ENCODE measurements at regions not wholly inside any gene's neighbourhood (a gene's known extent, or its start where the extent isn't known, plus 50 kb on each side); places are given as distances from the start of the nearest gene placed in this dataset.

GRCh38 chr14:96961895-96962294, 164.7 kb downstream of the VRK1 start:
- H3K27me3 Mint-ChIP-seq: no peaks in the 10 kb centered on the region
- peaks cover 4% of the 10 kb centered on the region for H3K36me3 Mint-ChIP-seq
- peak overlapping the region in 3 of 4 donors; percentile 15 to 82 (median 67) for H3K4me3 Mint-ChIP-seq
- H3K9me3 Mint-ChIP-seq: peaks cover 3 to 13% (median 12%) of the 10 kb centered on the region in 3 donors
- peak overlapping the region; percentile 31 to 86 (median 78) for H3K27ac Mint-ChIP-seq
- H3K4me1 Mint-ChIP-seq: peaks cover 25 to 34% (median 32%) of the 10 kb centered on the region in 3 donors

GRCh38 chr14:96962337-96962736, 165.2 kb downstream of the VRK1 start:
- Mint-ChIP-seq H3K27me3 (no peaks in the 10 kb centered on the region), H3K4me1 (peaks cover 26 to 34% (median 30%) of the 10 kb centered on the region in 3 donors)

GRCh38 chr14:96964726-96965415, 167.7 kb downstream of the VRK1 start:
- Mint-ChIP-seq H3K27me3 (no peaks in the 10 kb centered on the region), H3K9me3 (peaks cover 0 to 13% (median 12%) of the 10 kb centered on the region in 3 donors), H3K4me1 (peaks cover 26 to 34% (median 30%) of the 10 kb centered on the region in 3 donors), H3K4me3 (no peak overlapping the region), H3K36me3 (peaks cover 4% of the 10 kb centered on the region), H3K27ac (peak overlapping the region in 1 of 3 donors; percentile 92)

More at GRCh38 chr14:96962337-96962736, 165.2 kb downstream of the VRK1 start:
- H3K27ac Mint-ChIP-seq: peak overlapping the region; percentile 31 to 86 (median 78)
- peak overlapping the region; percentile 15 to 82 (median 44) for H3K4me3 Mint-ChIP-seq
- H3K9me3 Mint-ChIP-seq: peaks cover 0 to 13% (median 12%) of the 10 kb centered on the region in 3 donors
- H3K36me3 Mint-ChIP-seq: peaks cover 4% of the 10 kb centered on the region

DNA sequence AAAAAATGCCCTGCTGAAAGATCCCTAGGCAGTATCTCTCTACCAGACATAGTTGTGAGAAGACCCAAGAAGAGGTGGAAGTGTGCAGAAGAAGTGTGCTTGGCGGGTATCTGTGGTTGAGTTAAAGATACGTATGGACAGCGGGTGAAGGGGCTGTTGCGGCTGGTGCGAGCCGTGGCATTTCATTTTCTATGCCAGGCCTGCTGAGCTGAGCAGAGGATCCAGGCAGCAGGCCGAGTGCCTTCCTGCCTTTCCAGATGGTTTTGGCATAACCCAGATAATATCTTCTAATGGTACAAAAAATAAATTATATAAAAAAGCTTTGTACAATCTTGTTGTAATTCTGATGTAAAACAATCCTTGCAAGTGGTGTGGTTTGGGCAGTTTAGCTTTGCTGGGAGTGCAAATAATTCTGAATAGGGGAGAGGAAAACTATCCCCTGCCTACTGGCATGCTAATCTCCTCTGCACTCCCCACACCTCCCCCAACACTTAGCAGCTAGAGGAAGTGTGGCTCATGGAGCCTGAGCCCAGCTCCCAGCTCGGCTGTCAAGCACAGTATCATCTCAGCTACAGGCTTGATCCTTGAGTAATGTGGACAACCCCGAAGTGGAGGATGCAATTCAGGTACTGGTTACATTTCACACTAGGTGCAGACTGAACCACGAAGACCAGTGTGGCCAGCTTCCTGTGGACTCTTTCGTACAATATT, 168.9 kb downstream of the VRK1 start:
- H3K4me3 Mint-ChIP-seq: no peak overlapping the region
- peaks cover 4% of the 10 kb centered on the region for H3K36me3 Mint-ChIP-seq
- no peak overlapping the region for H3K27ac Mint-ChIP-seq
- no peaks in the 10 kb centered on the region for H3K27me3 Mint-ChIP-seq
- H3K9me3 Mint-ChIP-seq: peaks cover 0 to 10% (median 6%) of the 10 kb centered on the region in 3 donors
- peaks cover 19 to 28% (median 26%) of the 10 kb centered on the region in 3 donors for H3K4me1 Mint-ChIP-seq

DNA sequence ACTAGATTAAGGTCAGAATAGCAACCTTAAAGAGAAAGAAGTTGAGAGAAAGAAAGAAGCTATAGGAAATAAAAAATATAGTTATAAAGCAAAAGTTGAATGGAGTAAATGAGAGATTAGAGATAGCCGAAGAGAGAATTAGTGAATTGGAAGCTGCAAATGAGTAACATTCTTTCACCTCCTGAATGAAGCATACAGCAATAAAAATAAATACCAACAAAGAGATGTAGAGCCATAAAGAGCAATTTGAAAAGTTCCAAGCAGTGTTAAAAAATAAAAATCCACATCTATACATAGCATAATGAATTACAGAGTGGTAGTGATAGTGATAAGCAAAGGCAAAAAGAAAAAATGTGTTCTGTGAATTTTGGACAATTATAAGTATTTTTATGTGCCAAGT, 177.9 kb downstream of the VRK1 start:
- Mint-ChIP-seq H3K9me3 (peaks cover 10 to 16% (median 13%) of the 10 kb centered on the region in 3 donors), H3K27ac (no peak overlapping the region), H3K4me1 (peaks cover 0 to 2% (median 1%) of the 10 kb centered on the region in 3 donors), H3K27me3 (peaks cover 7% of the 10 kb centered on the region), H3K36me3 (peaks cover 2% of the 10 kb centered on the region), H3K4me3 (no peak overlapping the region)

GRCh38 chr14:96978525-96979272, 181.5 kb downstream of the VRK1 start:
- H3K4me1 Mint-ChIP-seq: peaks cover 0 to 3% (median 1%) of the 10 kb centered on the region in 3 donors
- H3K27ac Mint-ChIP-seq: no peak overlapping the region
- H3K36me3 Mint-ChIP-seq: no peaks in the 10 kb centered on the region
- H3K4me3 Mint-ChIP-seq: no peak overlapping the region
- peaks cover 7 to 18% (median 8%) of the 10 kb centered on the region in 3 donors for H3K9me3 Mint-ChIP-seq
- H3K27me3 Mint-ChIP-seq: peaks cover 7% of the 10 kb centered on the region

- Mint-ChIP-seq H3K4me1 (peaks cover 0 to 3% (median 1%) of the 10 kb centered on the region in 3 donors), H3K9me3 (peaks cover 6 to 11% (median 6%) of the 10 kb centered on the region in 3 donors), H3K4me3 (no peak overlapping the region), H3K27me3 (peaks cover 7% of the 10 kb centered on the region), H3K36me3 (peaks cover 1% of the 10 kb centered on the region), H3K27ac (no peak overlapping the region)
These were observed 182.5 kb downstream of the VRK1 start for GRCh38 chr14:96979611-96980074.

DNA sequence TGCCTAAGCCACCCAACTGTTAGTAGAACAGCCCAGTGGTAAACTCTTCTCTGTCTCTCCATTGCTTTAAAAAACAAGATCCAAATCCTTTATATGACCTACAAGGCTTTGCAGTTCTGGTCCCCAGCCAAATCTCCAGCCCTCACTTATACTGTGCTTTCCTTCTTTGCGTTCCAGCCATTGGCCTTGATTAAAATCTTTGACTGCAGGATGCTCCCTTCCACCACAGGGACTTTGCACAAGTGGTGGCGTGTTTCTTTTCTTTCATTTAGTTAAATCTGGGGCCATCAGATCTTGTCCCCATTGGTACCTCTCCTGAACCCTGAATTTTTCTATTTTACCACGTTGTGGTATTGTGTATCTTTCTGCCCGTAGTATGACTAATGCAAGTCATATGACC, 183.7 kb downstream of the VRK1 start:
- peaks cover 2 to 6% (median 5%) of the 10 kb centered on the region in 3 donors for H3K9me3 Mint-ChIP-seq
- peaks cover 0 to 4% (median 3%) of the 10 kb centered on the region in 3 donors for H3K4me1 Mint-ChIP-seq
- H3K27me3 Mint-ChIP-seq: peaks cover 7% of the 10 kb centered on the region
- peaks cover 1% of the 10 kb centered on the region for H3K36me3 Mint-ChIP-seq
- H3K4me3 Mint-ChIP-seq: no peak overlapping the region
- H3K27ac Mint-ChIP-seq: peak overlapping the region in 1 of 3 donors; percentile 65

DNA sequence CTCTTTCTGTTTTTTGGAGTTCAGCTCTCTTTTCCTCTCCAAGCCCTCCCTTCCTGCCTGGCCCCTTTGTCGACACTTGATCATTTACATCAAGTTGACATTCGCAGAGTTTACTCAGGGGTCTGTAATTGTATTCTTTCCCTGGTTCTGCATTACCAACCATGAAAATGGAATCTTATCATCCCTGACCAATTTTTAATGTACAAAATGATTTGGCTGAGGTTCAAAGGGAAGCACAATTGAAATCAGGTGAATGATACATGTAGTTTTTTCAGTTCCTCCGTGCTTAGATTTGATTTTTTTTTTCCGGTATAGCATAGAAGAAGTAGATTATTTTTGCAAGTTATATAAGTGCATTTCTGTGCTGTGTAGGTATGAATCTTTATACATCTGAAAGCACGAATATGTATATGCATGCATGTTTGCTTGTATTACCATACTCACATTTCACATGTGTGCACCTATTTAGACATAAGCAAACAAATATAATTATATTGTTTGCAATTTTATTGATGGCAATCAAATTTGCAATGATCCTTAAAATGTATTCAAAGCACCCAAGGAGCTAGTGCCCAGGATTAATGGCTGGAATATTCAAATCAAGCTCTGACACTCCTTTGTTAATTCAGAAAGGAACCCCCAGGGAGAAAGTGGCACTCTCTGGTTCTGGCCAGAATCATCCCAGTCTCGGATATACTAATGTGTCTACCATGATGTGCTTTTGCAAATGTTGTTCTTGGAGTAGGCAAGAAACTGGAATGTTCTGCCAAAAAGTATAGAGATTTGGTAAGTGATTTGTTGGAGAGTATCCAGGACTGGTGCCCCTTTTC, 189.3 kb downstream of the VRK1 start:
- Mint-ChIP-seq H3K4me3 (peak overlapping the region in 2 of 4 donors; percentile 81 to 88), H3K27me3 (no peaks in the 10 kb centered on the region), H3K36me3 (peaks cover 7% of the 10 kb centered on the region), H3K27ac (peak overlapping the region in 1 of 3 donors; percentile 82), H3K9me3 (peaks cover 1 to 9% (median 2%) of the 10 kb centered on the region in 3 donors), H3K4me1 (peaks cover 15 to 41% (median 24%) of the 10 kb centered on the region in 3 donors)

DNA sequence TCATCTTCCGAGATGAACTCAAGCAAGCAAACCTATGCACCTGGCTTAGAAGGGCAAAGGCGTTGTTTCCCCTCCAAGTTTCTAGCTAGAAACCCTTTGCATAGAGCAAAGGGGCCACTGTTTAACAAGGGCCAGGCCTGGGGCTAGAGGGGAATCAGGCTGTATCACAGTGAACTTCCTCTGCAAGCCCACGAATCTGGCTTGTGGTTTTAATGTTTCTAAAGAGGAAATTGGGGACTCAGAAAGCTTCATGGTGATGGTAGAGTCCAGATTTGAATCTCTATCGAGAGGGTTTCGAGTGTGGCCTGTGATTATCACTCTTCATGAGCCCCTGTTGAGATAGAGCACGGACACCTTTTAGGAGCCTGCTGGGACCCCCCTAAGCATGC, 189.9 kb downstream of the VRK1 start:
- Mint-ChIP-seq H3K4me1 (peaks cover 15 to 41% (median 24%) of the 10 kb centered on the region in 3 donors), H3K4me3 (peak overlapping the region in 2 of 4 donors; percentile 81 to 88), H3K9me3 (peaks cover 1 to 9% (median 2%) of the 10 kb centered on the region in 3 donors), H3K27me3 (no peaks in the 10 kb centered on the region), H3K36me3 (peaks cover 7% of the 10 kb centered on the region), H3K27ac (peak overlapping the region in 2 of 3 donors; percentile 8 to 82)

DNA sequence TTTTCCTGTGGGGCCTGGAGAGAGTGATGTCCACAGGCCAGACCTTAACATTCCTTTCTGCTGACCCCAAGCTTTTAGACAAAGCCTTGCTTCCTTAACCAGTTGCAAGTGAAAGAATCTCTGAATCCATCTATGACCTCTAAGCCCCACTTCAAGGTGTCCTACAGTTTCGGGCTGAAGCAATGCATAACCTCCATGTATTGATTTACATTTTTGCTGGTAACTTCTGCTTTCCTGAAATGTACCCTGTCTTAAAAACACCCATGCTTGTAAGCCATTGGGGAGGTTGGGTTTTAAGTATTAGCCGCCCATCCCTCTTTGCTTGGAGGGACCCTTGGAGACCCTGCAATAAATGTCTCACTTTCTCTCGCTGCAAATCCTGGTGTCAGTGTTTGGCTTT, 190.6 kb downstream of the VRK1 start:
- Mint-ChIP-seq H3K27ac (no peak overlapping the region), H3K9me3 (peaks cover 1 to 9% (median 2%) of the 10 kb centered on the region in 3 donors), H3K4me3 (peak overlapping the region in 1 of 4 donors; percentile 81), H3K4me1 (peaks cover 15 to 39% (median 24%) of the 10 kb centered on the region in 3 donors), H3K36me3 (peaks cover 7% of the 10 kb centered on the region), H3K27me3 (no peaks in the 10 kb centered on the region)

DNA sequence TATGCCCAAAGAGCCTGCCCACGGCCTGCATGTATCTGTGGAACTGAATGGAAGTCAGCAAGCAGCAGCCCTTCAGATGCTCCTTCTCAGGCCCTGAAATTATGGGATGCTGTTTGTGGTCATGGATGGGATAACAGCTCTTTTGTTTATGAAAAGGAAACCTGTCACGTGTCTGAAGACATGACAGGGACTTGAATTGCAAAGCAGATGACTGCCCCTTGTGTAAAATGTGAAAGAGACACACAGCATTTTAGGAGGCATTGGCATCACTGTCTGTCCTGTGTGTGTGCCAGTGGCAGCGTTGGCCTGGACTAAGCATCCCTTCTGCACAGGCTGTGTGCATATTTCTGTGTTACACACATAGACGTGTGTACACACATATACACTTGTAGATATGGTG, 192.1 kb downstream of the VRK1 start:
- peak overlapping the region in 1 of 3 donors; percentile 46 for H3K27ac Mint-ChIP-seq
- H3K27me3 Mint-ChIP-seq: no peaks in the 10 kb centered on the region
- peaks cover 7% of the 10 kb centered on the region for H3K36me3 Mint-ChIP-seq
- peak overlapping the region in 1 of 4 donors; percentile 15 for H3K4me3 Mint-ChIP-seq
- H3K9me3 Mint-ChIP-seq: peaks cover 0 to 9% (median 2%) of the 10 kb centered on the region in 3 donors
- peaks cover 15 to 39% (median 24%) of the 10 kb centered on the region in 3 donors for H3K4me1 Mint-ChIP-seq

DNA sequence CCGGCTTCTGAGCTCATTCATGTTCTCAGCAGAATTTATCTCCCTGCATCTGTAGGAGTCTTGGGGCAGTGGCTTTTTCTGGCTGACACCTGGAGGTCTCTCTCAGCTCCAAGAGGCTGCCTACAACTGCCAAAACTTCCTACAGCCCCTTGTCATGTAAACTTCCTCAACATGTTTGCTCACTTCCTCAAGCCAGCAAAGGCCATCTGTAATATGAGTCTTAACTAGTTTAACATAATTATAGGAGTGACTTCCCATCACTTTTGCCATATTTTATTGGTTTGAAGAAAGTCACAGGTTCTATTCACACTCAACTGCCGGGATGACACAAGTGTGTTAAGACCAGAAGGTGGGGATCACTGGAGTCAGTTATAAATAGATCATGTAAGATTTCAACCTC, 194.0 kb downstream of the VRK1 start:
- H3K4me1 Mint-ChIP-seq: peaks cover 15 to 36% (median 20%) of the 10 kb centered on the region in 3 donors
- peaks cover 8% of the 10 kb centered on the region for H3K36me3 Mint-ChIP-seq
- H3K4me3 Mint-ChIP-seq: no peak overlapping the region
- peaks cover 0 to 9% (median 0%) of the 10 kb centered on the region in 3 donors for H3K9me3 Mint-ChIP-seq
- H3K27ac Mint-ChIP-seq: no peak overlapping the region
- peaks cover 1% of the 10 kb centered on the region for H3K27me3 Mint-ChIP-seq

DNA sequence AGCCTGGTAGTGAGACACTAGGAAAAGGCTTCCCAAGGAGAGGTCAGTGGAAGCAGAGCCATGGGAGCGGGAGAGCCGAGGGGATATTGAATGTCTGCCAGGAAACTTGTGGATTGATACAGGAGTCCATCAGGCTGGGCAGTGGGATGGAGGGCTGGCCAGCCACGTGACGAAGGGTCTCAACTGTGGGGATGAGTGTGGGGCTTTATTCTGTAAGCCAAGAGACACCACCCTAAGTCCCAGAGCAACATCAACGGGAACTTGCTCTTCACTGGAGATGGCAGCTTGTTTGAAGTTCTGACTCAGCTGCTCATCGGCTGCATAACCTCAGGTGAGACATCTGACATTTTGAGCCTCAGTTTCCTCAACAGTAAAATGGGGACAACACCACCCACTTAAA, 197.8 kb downstream of the VRK1 start:
- Mint-ChIP-seq H3K9me3 (peaks cover 0 to 9% (median 0%) of the 10 kb centered on the region in 3 donors), H3K4me1 (peaks cover 0 to 10% (median 0%) of the 10 kb centered on the region in 3 donors), H3K4me3 (no peak overlapping the region), H3K27me3 (peaks cover 1% of the 10 kb centered on the region), H3K27ac (no peak overlapping the region), H3K36me3 (peaks cover 6% of the 10 kb centered on the region)
